ELF-1 (cell line): ENCODE measurements at regions not wholly inside any gene's neighbourhood (a gene's known extent, or its start where the extent isn't known, plus 50 kb on each side); places are given as distances from the start of the nearest gene placed in this dataset.

Experiments
- DNase-seq: peaks from one replicate; pipeline ENCODE4 v3.0.0-alpha.2; 2016; ENCODE audit warnings: low read depth, low spot score

- DNase-seq = no peak
Measured at GRCh38 chr12:124370384-124370783, 75.5 kb downstream of the RFLNA start.

DNA sequence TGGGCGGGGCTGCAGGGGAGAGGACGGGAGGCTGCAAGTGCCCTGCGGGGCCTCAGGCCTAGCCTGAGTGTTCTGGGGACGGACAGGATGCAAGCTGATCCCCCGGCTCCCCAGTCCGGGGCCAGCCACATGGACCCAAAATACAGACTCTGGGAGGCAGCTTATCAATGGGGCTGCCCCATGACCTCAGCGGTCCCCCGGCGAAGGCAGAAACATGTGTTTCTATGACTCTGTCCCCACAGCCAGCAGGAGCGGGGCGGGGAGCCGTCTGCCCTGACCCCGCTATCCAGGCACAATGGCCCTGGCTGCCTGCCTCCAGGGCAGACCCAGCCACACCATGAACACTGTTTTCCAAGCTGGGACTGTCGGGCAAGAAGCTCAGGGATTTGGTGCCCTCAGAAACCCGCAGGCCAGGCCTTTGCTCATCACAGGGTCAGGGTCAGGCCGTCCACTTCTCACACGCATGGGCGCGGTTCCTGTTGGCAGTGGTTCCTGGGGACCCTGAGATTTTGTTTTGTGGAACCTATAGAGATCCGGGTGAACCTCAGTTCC, 75.0 kb downstream of the RFLNA start:
- DNase-seq = no peak

- no peak for DNase-seq
Measured at GRCh38 chr12:124369055-124369826, 74.3 kb downstream of the RFLNA start.

- DNase-seq = no peak
Measured at GRCh38 chr12:124368421-124369032, 73.6 kb downstream of the RFLNA start.

DNA sequence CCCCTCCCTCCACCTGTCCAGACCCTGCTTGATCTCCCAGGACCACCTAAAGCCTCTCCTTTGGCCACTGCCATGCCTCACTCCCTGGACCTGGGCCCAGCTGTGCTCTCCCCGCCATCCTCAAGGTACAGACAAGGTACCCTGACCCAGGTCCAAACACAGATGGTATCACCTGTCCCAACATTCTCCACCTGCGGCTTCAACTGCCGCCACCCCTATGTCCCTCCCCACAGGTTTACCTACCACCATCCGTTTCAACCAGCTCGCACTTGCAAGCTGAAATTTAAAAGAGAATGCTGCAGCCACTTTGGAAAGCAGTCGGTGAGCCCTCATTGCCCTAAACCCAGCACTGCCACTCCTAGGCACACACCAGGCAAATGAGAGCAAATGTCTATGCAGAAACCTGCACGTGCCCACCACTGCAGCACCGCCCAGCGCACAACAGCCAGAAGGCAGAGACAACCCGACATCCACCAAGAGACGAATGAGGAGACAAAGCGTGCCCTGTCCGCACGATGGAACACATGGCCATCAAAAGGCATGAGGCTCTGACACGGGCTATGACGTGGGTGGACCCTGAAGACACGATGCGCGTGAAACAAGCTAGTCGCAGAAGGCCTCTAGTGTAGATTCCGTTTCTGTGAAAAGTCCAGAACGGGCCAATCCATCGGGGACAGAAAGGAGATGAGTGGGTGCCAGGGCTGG, 71.0 kb downstream of the RFLNA start:
- no peak for DNase-seq
